Stomach (tissue), 4 donors: ENCODE measurements at regions not wholly inside any gene's neighbourhood (a gene's known extent, or its start where the extent isn't known, plus 50 kb on each side); places are given as distances from the start of the nearest gene placed in this dataset.

ENCODE experiments used
- EP300 ChIP-seq: sonication (generic); formaldehyde crosslinking; IDR thresholded peaks from one replicate; pipeline ENCODE4 v1.6.1; 2017; ENCODE audit warnings: antibody characterized with exemption
- POLR2A ChIP-seq, 4 donors: fragments of 450-650 bp; IDR thresholded peaks; one replicate each; pipeline ENCODE4 v1.6.1; 2016; ENCODE audit warnings: antibody characterized with exemption in 4 of 4, control low read depth in 2 of 4, mild to moderate bottlenecking in 1 of 4, moderate library complexity in 1 of 4
- TF ChIP-seq, protein P1 (sequence below), 7 experiments: fragments of 450-650 bp in 4 of 7; fragments of 200-600 bp in 3 of 7; sonication (generic) in 3 of 7; IDR thresholded peaks; one replicate each; pipeline ENCODE4 v1.5.1; 2016 to 2019; ENCODE audit warnings: antibody characterized with exemption in 7 of 7, control low read depth in 2 of 7, mild to moderate bottlenecking in 1 of 7

DNA sequence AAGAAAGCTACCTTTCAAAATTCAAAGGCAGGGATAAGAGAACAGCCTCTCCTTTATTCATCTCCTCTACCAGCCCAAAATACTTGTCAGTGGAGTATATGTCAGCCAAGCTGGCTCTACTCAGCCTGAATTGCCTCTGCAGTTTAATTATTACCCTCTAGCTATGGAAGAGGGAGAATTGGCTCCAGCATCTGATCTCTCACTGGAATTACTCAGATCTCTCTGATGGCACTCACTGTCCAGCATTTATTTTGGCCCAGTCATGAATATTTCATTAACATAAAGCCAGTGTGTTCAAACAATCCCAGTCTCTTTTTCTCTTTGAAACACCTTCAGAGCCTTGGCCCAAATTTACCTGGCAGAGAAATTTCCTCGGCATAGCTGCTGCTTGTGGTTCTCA, 58.6 kb upstream of the TMEM108 start:
- TF ChIP-seq POLR2A (IDR thresholded peaks at IDR 0.05) (no peak), EP300 (no peak)
- TF ChIP-seq, protein P1, sequence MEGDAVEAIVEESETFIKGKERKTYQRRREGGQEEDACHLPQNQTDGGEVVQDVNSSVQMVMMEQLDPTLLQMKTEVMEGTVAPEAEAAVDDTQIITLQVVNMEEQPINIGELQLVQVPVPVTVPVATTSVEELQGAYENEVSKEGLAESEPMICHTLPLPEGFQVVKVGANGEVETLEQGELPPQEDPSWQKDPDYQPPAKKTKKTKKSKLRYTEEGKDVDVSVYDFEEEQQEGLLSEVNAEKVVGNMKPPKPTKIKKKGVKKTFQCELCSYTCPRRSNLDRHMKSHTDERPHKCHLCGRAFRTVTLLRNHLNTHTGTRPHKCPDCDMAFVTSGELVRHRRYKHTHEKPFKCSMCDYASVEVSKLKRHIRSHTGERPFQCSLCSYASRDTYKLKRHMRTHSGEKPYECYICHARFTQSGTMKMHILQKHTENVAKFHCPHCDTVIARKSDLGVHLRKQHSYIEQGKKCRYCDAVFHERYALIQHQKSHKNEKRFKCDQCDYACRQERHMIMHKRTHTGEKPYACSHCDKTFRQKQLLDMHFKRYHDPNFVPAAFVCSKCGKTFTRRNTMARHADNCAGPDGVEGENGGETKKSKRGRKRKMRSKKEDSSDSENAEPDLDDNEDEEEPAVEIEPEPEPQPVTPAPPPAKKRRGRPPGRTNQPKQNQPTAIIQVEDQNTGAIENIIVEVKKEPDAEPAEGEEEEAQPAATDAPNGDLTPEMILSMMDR (IDR thresholded peaks at IDR 0.05): no peak
